OCI-LY7 (cell line): ENCODE measurements at regions not wholly inside any gene's neighbourhood (a gene's known extent, or its start where the extent isn't known, plus 50 kb on each side); places are given as distances from the start of the nearest gene placed in this dataset.

Experiments used
- EZH2phosphoT487 ChIP-seq: fragments of 200-600 bp; sonication (generic); IDR thresholded peaks from 2 replicates; pipeline ENCODE4 v1.6.1; 2018; ENCODE audit warnings: low read depth, borderline replicate concordance, mild to moderate bottlenecking, mixed run types, antibody characterized with exemption, low read length, moderate library complexity, mixed read lengths
- TF ChIP-seq, protein P1 (sequence below): fragments of 200-600 bp; sonication (generic); conservative IDR thresholded peaks from 2 replicates; pipeline ENCODE4 v1.5.1; 2014; ENCODE audit warnings: mild to moderate bottlenecking, antibody characterized with exemption, low read length, moderate library complexity, mixed read lengths

DNA sequence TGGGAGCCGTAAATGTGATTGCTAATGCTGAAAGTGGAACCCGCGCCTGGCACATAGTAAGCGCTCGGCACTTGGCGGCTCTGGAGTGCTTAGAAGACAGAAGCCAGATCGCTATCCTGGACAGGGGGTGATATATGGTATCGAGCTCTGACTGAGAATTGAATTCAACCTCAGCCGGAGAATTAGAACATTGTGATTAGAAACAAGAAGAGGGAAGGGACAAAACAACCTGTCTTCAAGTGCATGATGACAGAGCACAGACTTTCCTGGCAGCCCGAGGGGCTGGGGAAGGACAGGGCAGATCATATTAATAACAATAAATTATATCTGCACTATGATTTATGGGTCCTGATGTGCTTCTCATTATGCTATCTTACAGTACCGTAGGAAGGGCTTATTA lies 66.9 kb upstream of the TBX3 start:
- TF ChIP-seq, protein P1, sequence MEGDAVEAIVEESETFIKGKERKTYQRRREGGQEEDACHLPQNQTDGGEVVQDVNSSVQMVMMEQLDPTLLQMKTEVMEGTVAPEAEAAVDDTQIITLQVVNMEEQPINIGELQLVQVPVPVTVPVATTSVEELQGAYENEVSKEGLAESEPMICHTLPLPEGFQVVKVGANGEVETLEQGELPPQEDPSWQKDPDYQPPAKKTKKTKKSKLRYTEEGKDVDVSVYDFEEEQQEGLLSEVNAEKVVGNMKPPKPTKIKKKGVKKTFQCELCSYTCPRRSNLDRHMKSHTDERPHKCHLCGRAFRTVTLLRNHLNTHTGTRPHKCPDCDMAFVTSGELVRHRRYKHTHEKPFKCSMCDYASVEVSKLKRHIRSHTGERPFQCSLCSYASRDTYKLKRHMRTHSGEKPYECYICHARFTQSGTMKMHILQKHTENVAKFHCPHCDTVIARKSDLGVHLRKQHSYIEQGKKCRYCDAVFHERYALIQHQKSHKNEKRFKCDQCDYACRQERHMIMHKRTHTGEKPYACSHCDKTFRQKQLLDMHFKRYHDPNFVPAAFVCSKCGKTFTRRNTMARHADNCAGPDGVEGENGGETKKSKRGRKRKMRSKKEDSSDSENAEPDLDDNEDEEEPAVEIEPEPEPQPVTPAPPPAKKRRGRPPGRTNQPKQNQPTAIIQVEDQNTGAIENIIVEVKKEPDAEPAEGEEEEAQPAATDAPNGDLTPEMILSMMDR: no peak
- no peak for TF ChIP-seq EZH2phosphoT487
